DMS53 (cell line): ENCODE measurements at regions not wholly inside any gene's neighbourhood (a gene's known extent, or its start where the extent isn't known, plus 50 kb on each side); places are given as distances from the start of the nearest gene placed in this dataset.

Source experiments
- DNase-seq: peaks from one replicate; lab custom pipeline; 2025; lab: John Stamatoyannopoulos, UW

DNA sequence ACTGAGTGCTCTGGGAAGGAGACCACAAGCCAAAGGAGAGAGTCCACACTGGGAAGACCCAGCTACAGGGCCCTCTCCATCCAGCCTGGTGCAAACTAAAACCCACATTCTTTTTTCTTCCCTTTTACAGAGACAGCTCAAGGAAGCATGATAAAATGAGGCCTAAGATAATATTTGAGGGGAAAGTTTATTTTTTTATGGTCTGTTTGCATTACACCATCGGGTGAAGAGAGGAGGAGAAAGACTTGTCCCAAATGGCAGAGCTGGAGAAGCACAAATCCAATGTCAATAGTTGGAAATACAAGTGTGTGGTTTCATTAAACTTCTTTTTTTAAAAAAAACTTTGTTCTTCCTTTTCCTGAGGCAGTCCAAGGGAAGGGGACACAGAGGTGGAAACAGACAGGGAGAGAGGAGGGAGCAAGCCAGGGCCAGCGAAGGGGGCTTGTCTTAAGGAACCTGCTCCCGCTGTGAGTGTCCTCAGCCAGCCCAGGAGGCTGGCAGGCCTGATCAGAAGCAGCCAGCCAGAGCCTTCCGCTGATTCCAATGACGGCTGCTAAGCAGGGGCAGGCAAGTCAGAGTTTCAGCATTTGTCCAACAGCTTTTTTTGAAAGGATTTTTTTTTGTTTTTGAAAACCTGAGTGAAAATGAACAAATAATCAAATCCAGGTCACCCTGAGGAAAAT is 203.8 kb upstream of the SIX2 start:
- peak; percentile 10 for DNase-seq

DNA sequence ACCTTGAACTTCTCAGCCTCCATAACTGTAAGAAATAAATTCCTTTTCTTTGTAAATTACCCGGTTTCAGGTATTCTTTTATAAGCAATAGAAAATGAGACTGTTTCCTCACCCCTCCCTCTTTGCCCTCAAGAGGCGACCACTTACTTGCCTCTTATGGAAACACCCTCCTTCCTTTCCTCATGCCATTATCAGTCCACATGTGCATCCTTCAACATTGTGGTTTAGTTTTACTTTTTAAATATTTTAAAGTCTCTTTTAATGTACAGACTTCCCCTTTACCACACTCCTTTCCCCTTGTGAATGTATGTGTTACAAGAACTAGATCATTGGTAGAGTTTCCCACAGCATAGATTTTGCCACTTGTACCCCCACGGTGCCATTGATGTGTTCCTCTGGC is 202.4 kb upstream of the SIX2 start:
- DNase-seq, result no peak

DNA sequence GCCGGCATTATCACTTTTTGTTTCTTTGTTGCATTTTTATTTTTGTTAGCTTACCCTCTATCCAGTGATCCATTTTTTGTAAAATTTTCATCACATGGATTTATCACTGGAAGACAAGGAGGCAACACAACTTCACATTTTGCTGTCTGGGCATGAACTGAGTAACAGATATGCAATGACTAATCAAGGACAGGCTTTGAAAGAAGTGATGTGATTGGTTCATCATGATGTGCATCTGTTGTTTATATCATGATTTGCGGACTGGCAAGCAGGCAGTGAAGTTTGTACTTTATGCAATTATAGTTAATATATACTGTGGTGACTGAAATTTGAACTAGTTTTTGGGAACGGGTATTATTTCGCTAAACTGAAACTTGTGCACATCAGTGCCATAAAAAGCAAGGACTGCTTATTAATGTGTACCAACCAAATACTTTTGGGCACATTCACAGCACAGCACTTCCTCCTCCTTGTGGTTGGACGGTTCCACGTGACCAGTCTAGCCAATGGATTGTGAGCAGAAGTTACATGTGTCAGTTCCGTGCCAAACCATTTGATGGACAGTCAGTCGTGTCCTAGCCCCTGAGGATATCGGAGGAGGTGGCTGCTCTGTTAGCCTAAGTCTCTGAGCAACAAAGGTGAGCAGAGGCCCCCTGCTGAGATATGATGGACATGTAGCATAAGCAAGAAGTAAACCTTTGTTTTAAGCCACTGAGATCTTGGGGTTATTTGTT is 201.4 kb upstream of the SIX2 start:
- DNase-seq, result no peak

- DNase-seq, result no peak
These were observed 200.6 kb upstream of the SIX2 start for GRCh38 chr2:45209875-45210274.

DNA sequence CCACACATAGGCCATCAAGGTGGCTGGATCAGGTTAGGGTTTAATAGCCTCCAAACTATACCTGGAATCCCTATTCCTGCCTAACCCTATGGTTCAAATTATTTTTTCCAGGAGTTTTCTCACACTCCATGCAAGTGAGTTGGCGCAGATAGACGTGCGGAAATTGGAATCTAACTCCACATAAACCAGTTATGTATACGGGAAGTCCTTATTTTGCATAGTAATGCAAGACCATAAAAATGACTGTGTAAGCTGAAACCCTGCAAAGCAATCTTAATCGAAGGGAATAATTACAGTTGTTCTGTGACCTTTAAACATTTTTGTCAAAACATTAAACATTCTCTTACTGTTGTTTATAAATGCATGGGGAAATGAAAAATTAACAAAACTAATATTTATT is 200.1 kb upstream of the SIX2 start:
- no peak for DNase-seq

GRCh38 chr2:45207101-45207500 is 197.8 kb upstream of the SIX2 start:
- DNase-seq, result no peak

GRCh38 chr2:45205985-45206384 is 196.7 kb upstream of the SIX2 start:
- no peak for DNase-seq

GRCh38 chr2:45205480-45205879 is 196.2 kb upstream of the SIX2 start:
- DNase-seq, result no peak

DNA sequence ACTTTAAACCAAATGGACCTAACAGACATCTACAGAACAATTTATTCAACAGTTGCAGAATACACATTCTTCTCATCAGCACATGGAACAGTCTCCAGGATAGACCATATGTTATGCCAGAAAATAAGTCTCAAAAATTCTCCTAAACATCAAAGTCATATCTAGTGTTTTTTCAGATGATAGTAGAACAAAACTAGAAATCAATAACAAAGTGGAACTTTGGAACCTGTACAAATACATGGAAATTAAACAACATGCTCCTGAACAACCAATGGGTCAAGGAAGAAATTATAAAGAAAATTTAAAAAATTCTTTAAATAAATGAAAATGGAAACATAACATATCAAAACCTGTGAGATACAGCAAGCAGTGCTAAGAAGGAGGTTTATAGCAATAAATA is 194.1 kb upstream of the SIX2 start:
- DNase-seq, result no peak

GRCh38 chr2:45199973-45200372 is 190.7 kb upstream of the SIX2 start:
- DNase-seq, result no peak

GRCh38 chr2:45195916-45196315 is 186.7 kb upstream of the SIX2 start:
- no peak for DNase-seq

DNA sequence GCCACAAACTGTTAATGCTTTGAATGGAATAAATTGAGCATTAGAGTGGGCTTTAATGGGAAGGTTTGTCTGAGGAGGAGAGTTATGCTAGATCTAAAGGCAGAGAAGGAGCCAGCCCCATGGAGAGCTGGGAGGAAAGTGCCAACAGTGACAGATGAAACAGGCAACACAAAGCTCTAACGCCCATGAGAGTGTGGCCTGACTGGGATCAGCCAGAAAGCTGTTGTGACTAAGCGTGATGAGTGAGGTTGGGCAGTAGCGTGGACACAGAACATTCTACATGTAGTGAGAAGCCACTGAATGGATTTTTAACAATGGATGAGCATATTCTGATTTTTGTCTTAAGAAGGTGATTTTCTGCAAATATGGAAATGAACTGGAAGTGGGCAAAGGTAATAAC is 185.3 kb upstream of the SIX2 start:
- no peak for DNase-seq

DNA sequence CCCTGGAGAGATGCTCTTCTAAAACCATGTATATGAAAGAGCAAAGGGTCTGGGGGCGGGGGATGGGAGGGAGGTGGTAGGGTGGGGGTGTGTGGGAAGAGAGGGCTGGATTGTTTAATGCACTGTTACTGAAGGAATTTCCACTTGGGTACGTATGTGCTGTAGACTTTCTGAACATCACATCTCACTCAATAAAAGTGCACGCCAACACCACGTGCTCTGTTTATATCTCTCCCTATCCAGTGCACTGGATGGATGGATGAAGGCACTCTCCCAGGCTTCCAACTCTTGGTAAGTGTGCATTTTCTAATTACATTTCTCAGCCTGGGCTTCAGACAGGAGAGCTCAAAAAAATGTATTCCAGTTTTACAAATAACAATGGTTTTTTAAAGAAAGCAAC is 184.3 kb upstream of the SIX2 start:
- DNase-seq, result no peak

- no peak for DNase-seq
These were observed 183.7 kb upstream of the SIX2 start for GRCh38 chr2:45192991-45193390.

DNA sequence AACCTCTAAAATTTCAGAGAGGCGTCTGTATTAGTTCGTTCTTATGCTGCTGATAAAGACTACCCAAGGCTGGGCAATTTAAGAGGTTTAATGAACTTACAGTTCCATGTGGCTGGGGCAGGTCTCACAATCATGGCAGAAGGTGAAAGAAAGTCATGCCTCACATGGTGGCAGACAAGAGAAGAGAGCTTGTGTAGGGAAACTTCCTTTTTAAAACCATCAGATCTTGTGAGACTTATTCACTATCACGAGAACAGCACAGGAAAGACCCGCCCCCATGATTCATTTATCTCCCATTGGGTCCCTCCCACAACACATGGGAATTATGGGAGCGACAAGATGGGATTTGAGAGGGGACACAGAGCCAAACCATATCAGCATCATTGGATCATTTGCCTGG is 183.2 kb upstream of the SIX2 start:
- no peak for DNase-seq

GRCh38 chr2:45191976-45192375 is 182.7 kb upstream of the SIX2 start:
- no peak for DNase-seq

- no peak for DNase-seq
These were observed 182.1 kb upstream of the SIX2 start for GRCh38 chr2:45191146-45191863.

- DNase-seq, result no peak
These were observed 181.3 kb upstream of the SIX2 start for GRCh38 chr2:45190481-45190942.

- no peak for DNase-seq
These were observed 175.4 kb upstream of the SIX2 start for GRCh38 chr2:45184606-45185005.

GRCh38 chr2:45182667-45183295 is 173.5 kb upstream of the SIX2 start:
- no peak for DNase-seq

DNA sequence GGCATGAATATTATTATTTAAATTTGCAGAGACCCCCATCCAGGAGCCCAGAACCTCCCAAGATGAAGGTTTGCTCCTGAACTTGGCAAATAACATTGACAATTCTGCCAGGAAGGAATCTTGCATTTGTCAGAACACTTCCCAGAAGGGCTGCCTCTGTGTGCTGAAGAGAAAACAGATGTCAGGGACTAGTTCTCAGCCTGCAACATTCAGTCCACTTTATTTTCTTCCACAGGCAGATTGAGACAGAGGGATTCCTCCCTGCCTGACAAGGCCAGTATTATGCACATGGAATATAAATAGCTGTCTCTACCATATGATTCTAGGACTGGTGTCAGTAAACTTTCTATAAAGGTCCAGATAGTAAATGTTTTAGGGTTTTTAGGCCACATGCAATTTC is 171.5 kb upstream of the SIX2 start:
- no peak for DNase-seq

DNA sequence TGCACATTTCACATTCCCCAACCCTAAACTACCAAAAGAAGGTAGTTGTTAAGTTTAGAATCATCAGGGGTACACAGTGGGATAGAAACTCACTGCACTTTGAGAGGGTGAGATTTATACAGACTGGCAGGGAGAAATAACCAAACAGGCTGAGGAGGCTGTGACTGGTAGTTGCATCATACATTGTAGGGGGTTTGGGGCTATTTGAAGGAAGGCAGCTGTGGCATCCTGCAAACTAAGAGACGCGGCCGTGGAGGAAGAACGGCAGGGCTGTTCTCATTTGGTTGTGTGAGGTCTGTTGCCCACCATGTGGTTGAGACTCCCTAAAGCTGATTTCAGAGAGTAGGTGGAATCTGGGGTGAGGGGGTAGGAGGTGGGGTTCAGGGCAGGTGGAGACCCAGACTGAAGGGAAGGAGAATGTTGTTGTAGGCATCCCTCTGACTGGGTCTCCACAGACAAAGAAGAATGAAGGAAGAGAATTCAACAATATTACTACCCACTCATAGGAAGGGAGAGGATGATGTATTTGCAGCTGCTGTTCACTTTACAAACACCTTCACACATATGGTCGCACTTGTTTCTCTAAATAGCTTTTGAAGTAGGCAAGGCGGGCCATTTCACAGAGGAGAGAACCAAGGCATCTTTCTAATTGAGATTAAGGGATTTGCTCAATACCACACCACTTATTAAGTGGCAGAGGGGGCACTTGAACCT is 170.9 kb upstream of the SIX2 start:
- DNase-seq, result peak; percentile 27
